Vagina (tissue), 2 donors: ENCODE measurements at regions not wholly inside any gene's neighbourhood (a gene's known extent, or its start where the extent isn't known, plus 50 kb on each side); places are given as distances from the start of the nearest gene placed in this dataset.

Experiments used
- DNase-seq, 2 donors: peaks; one replicate each; pipeline ENCODE4 v3.0.0-alpha.2; 2017; ENCODE audit errors: extremely low spot score in 2 of 2
- H3K27ac ChIP-seq: fragments of 200-600 bp; sonication (generic); one replicate; pipeline ENCODE4 v1.5.1; 2019
- H3K27me3 ChIP-seq: fragments of 200-600 bp; sonication (generic); one replicate; pipeline ENCODE4 v1.5.1; 2019
- H3K36me3 ChIP-seq, 2 donors: fragments of 200-600 bp; sonication (generic); one replicate each; pipeline ENCODE4 v1.5.1; 2017 to 2019
- H3K4me1 ChIP-seq: fragments of 200-600 bp; sonication (generic); one replicate; pipeline ENCODE4 v1.5.1; 2019
- H3K4me3 ChIP-seq, 2 donors: fragments of 200-600 bp; sonication (generic); 1 replicate in 1 of 2; 2 replicates in 1 of 2; pipeline ENCODE4 v1.5.1; 2016 to 2019
- H3K9me3 ChIP-seq: fragments of 200-600 bp; sonication (generic); one replicate; pipeline ENCODE4 v1.5.1; 2019
- CTCF ChIP-seq, 3 experiments: fragments of 450-650 bp in 2 of 3; fragments of 200-600 bp in 1 of 3; sonication (generic) in 1 of 3; IDR thresholded peaks; one replicate each; pipeline ENCODE4 v1.5.1; 2017 to 2019; ENCODE audit warnings: antibody characterized with exemption in 3 of 3, mild to moderate bottlenecking in 2 of 3, moderate library complexity in 2 of 3
- POLR2A ChIP-seq, 2 donors: fragments of 450-650 bp; IDR thresholded peaks; one replicate each; pipeline ENCODE4 v1.6.1; 2017; ENCODE audit warnings: antibody characterized with exemption in 2 of 2, mild to moderate bottlenecking in 2 of 2, moderate library complexity in 2 of 2
- POLR2AphosphoS5 ChIP-seq, 2 donors: sonication (generic); formaldehyde crosslinking; IDR thresholded peaks; one replicate each; pipeline ENCODE4 v1.9.0; 2017; ENCODE audit warnings: antibody characterized with exemption in 2 of 2, mild to moderate bottlenecking in 2 of 2, low read depth in 1 of 2; ENCODE audit not compliant: insufficient read depth in 1 of 2
- intact Hi-C: fragments of 100-400 bp; cut with DNase I; formaldehyde crosslinking; loops from one replicate; pipeline ENCODE4 v1.15.1; 2023

GRCh38 chr6:119957195-119957594 lies 607.6 kb upstream of the MAN1A1 start:
- H3K27me3 ChIP-seq: no peaks in the 10 kb centered on the region
- H3K4me3 ChIP-seq: no peak overlapping the region
- no peaks in the 10 kb centered on the region for H3K36me3 ChIP-seq
- H3K4me1 ChIP-seq: no peaks in the 10 kb centered on the region
- intact Hi-C loops: no loop called here
- no peaks in the 10 kb centered on the region for H3K9me3 ChIP-seq
- TF ChIP-seq POLR2A (IDR thresholded peaks at IDR 0.05): no peak
- TF ChIP-seq POLR2AphosphoS5 (IDR thresholded peaks at IDR 0.05; ENCODE audit: insufficient read depth in 1 of 2, low read depth in 1 of 2): no peak
- no peak for TF ChIP-seq CTCF (IDR thresholded peaks at IDR 0.05)
- no peak overlapping the region for H3K27ac ChIP-seq
- no peak for DNase-seq

- Histone ChIP-seq H3K4me3 (no peak overlapping the region), H3K27me3 (no peaks in the 10 kb centered on the region), H3K36me3 (no peaks in the 10 kb centered on the region), H3K27ac (no peak overlapping the region), H3K4me1 (no peaks in the 10 kb centered on the region), H3K9me3 (no peaks in the 10 kb centered on the region)
- intact Hi-C loops: no loop called here
- no peak for DNase-seq
- TF ChIP-seq POLR2A (IDR thresholded peaks at IDR 0.05) (no peak), POLR2AphosphoS5 (IDR thresholded peaks at IDR 0.05; ENCODE audit: insufficient read depth in 1 of 2, low read depth in 1 of 2) (no peak), CTCF (IDR thresholded peaks at IDR 0.05) (no peak)
Measured at GRCh38 chr6:119952696-119953095, 603.1 kb upstream of the MAN1A1 start.

GRCh38 chr6:119950681-119951080 lies 601.1 kb upstream of the MAN1A1 start:
- intact Hi-C loops: no loop called here
- TF ChIP-seq POLR2A (IDR thresholded peaks at IDR 0.05) (no peak), POLR2AphosphoS5 (IDR thresholded peaks at IDR 0.05; ENCODE audit: insufficient read depth in 1 of 2, low read depth in 1 of 2) (no peak), CTCF (IDR thresholded peaks at IDR 0.05) (no peak)

GRCh38 chr6:119942078-119942752 lies 592.7 kb upstream of the MAN1A1 start:
- H3K4me1 ChIP-seq: no peaks in the 10 kb centered on the region
- no peak for DNase-seq
- H3K4me3 ChIP-seq: no peak overlapping the region
- intact Hi-C loops: no loop called here
- H3K9me3 ChIP-seq: no peaks in the 10 kb centered on the region
- no peak for TF ChIP-seq POLR2AphosphoS5 (IDR thresholded peaks at IDR 0.05; ENCODE audit: insufficient read depth in 1 of 2, low read depth in 1 of 2)
- no peak for TF ChIP-seq CTCF (IDR thresholded peaks at IDR 0.05)
- no peak for TF ChIP-seq POLR2A (IDR thresholded peaks at IDR 0.05)
- H3K36me3 ChIP-seq: no peaks in the 10 kb centered on the region
- no peak overlapping the region for H3K27ac ChIP-seq
- H3K27me3 ChIP-seq: no peaks in the 10 kb centered on the region

More at GRCh38 chr6:119950681-119951080, 601.1 kb upstream of the MAN1A1 start:
- Histone ChIP-seq H3K4me3 (no peak overlapping the region), H3K27ac (no peak overlapping the region), H3K27me3 (no peaks in the 10 kb centered on the region), H3K9me3 (no peaks in the 10 kb centered on the region), H3K36me3 (no peaks in the 10 kb centered on the region), H3K4me1 (no peaks in the 10 kb centered on the region)
- no peak for DNase-seq

- H3K9me3 ChIP-seq: no peaks in the 10 kb centered on the region
- DNase-seq: no peak
- TF ChIP-seq CTCF (IDR thresholded peaks at IDR 0.05) (no peak), POLR2A (IDR thresholded peaks at IDR 0.05) (no peak), POLR2AphosphoS5 (IDR thresholded peaks at IDR 0.05; ENCODE audit: insufficient read depth in 1 of 2, low read depth in 1 of 2) (no peak)
- no peaks in the 10 kb centered on the region for H3K4me1 ChIP-seq
- H3K36me3 ChIP-seq: no peaks in the 10 kb centered on the region
- no peak overlapping the region for H3K27ac ChIP-seq
- intact Hi-C loops: no loop called here
- no peak overlapping the region for H3K4me3 ChIP-seq
- no peaks in the 10 kb centered on the region for H3K27me3 ChIP-seq
Measured at GRCh38 chr6:119938752-119939151, 589.2 kb upstream of the MAN1A1 start.
